ENCODE measurements at regions not wholly inside any gene's neighbourhood (a gene's known extent, or its start where the extent isn't known, plus 50 kb on each side); places are given as distances from the start of the nearest gene placed in this dataset.

- no peak overlapping the region for H3K4me2 ChIP-seq (ENCODE audit: insufficient read depth in 1 of 2, low read depth in 2 of 2, low read length in 2 of 2)
- DNase-seq (ENCODE audit: low read depth in 1 of 2, low spot score in 2 of 2) (no peak), FAIRE-seq (no peak)
- no peaks in the 10 kb centered on the region for H3K36me3 ChIP-seq (ENCODE audit: control insufficient read depth in 2 of 4, insufficient read depth in 4 of 4, low read length in 3 of 4)
- no peaks in the 10 kb centered on the region for H3K27me3 ChIP-seq (replicated peaks in 1 of 4; ENCODE audit: control insufficient read depth in 3 of 4, extremely low read depth in 1 of 4, insufficient read depth in 3 of 4, low read length in 3 of 4)
- no peak overlapping the region for H2BK120ac ChIP-seq (replicated peaks; ENCODE audit: low read depth, low read length)
- H4K20me1 ChIP-seq (replicated peaks in 1 of 2; ENCODE audit: control insufficient read depth in 1 of 2, insufficient read depth in 2 of 2, low read length in 2 of 2), result no peaks in the 10 kb centered on the region
- no peak overlapping the region for H3K9ac ChIP-seq (replicated peaks in 1 of 4; ENCODE audit: extremely low read depth in 1 of 4, low read depth in 3 of 4, low read length in 3 of 4)
- no peak overlapping the region for H2BK12ac ChIP-seq (ENCODE audit: low read depth, low read length)
- no peak overlapping the region for H2AFZ ChIP-seq (ENCODE audit: low read length)
- H2BK20ac ChIP-seq (ENCODE audit: low read length), result no peak overlapping the region
- no peak overlapping the region for H3K56ac ChIP-seq (replicated peaks; ENCODE audit: insufficient read length, low read depth, low read length)
- H3K79me1 ChIP-seq (ENCODE audit: low read depth, low read length), result no peaks in the 10 kb centered on the region
- no peak overlapping the region for H3K4me3 ChIP-seq (ENCODE audit: extremely low read depth in 1 of 4, insufficient read depth in 2 of 4, low read depth in 3 of 4, low read length in 4 of 4)
- no peak overlapping the region for H3K18ac ChIP-seq (ENCODE audit: extremely low read depth, low read length)
- no peak overlapping the region for H3K14ac ChIP-seq (ENCODE audit: insufficient read length)
- ChIA-PET POLR2A (ENCODE audit: partially characterized antibody) (no interaction called here), CTCF (ENCODE audit: partially characterized antibody) (no interaction called here)
- 93% methylated on average over 9 of the region's 9 CpGs; no CpG with 5 or more reads in 1 of the 2 experiments for WGBS, 2 experiments (ENCODE audit: extremely low coverage in 1 of 2, insufficient coverage in 1 of 2, insufficient read length in 1 of 2, insufficient replicate concordance in 2 of 2, low coverage in 1 of 2, low lambda C conversion rate in 2 of 2, missing lambda C conversion rate in 1 of 2)
- H4K8ac ChIP-seq (ENCODE audit: extremely low read depth, insufficient read depth, low read length), result no peak overlapping the region
- H3K27ac ChIP-seq (ENCODE audit: low read depth, low read length), result no peak overlapping the region
- H2BK5ac ChIP-seq (ENCODE audit: low read depth, low read length), result no peak overlapping the region
- TF ChIP-seq USF2 (IDR thresholded peaks at IDR 0.05; ENCODE audit: low read length), result no peak
- no peak for TF ChIP-seq HDAC2 (IDR thresholded peaks at IDR 0.05; ENCODE audit: borderline replicate concordance in 1 of 2, low read depth in 2 of 2, low read length in 2 of 2)
- no peak for TF ChIP-seq RXRA (IDR thresholded peaks at IDR 0.05; ENCODE audit: insufficient read depth, low read depth, low read length)
- no peak for TF ChIP-seq SIRT6 (IDR thresholded peaks at IDR 0.05; ENCODE audit: low read length)
- TF ChIP-seq TCF12 (IDR thresholded peaks at IDR 0.05; ENCODE audit: low read depth, low read length), result no peak
- TF ChIP-seq CTCF (IDR thresholded peaks at IDR 0.05; ENCODE audit: control extremely low read depth in 1 of 3, insufficient read depth in 1 of 3, low read depth in 1 of 3, low read length in 3 of 3), result no peak
- no peak overlapping the region for H4K5ac ChIP-seq (ENCODE audit: insufficient read length, low read depth, low read length)
- no peak overlapping the region for H3K4ac ChIP-seq (replicated peaks; ENCODE audit: insufficient read length, low read depth, low read length)
- H3K23me2 ChIP-seq (ENCODE audit: low read depth, low read length), result peaks cover 8% of the 10 kb centered on the region; the same call in 1 of the 2 replicates
- H3K4me1 ChIP-seq (replicated peaks in 1 of 4; ENCODE audit: control insufficient read depth in 3 of 4, insufficient read depth in 4 of 4, low read length in 3 of 4), result peaks cover 0 to 3% (median 1%) of the 10 kb centered on the region in 4 experiments; a peak in 2 of 7 replicates
- no peaks in the 10 kb centered on the region for H3K79me2 ChIP-seq (ENCODE audit: control insufficient read depth in 1 of 2, insufficient read depth in 2 of 2, low read length in 2 of 2)
- H4K91ac ChIP-seq (replicated peaks; ENCODE audit: insufficient read length, low read length), result no peak overlapping the region
- H3K23ac ChIP-seq (ENCODE audit: insufficient read length), result no peak overlapping the region
- no peaks in the 10 kb centered on the region for H3K9me3 ChIP-seq (ENCODE audit: insufficient read depth in 2 of 2, low read depth in 1 of 2, low read length in 1 of 2)
- no peak overlapping the region for H2BK15ac ChIP-seq (ENCODE audit: low read length)
- H2AK5ac ChIP-seq (ENCODE audit: low read depth, low read length), result no peak overlapping the region
These were observed 82.8 kb upstream of the ZNF536 start for GRCh38 chr19:30289336-30289735.

Measured in H1 (cell line).